Endothelial cell of umbilical vein (primary cell): ENCODE measurements at regions not wholly inside any gene's neighbourhood (a gene's known extent, or its start where the extent isn't known, plus 50 kb on each side); places are given as distances from the start of the nearest gene placed in this dataset.

Source experiments
- CTCF ChIP-seq, 2 donors: IDR thresholded peaks; 1 replicate in 1 of 2; 2 replicates in 1 of 2; pipeline ENCODE4 v1.5.1; 2011; ENCODE audit warnings: low read length in 2 of 2, mild to moderate bottlenecking in 2 of 2, moderate library complexity in 2 of 2, control low read depth in 1 of 2, inconsistent platforms in 1 of 2, low read depth in 1 of 2; ENCODE audit not compliant: insufficient read depth in 1 of 2; ENCODE audit errors: extremely low read depth in 1 of 2
- EZH2 ChIP-seq: IDR thresholded peaks from 2 replicates; pipeline ENCODE4 v1.6.1; 2012; ENCODE audit warnings: borderline replicate concordance, low read depth, mild to moderate bottlenecking, moderate library complexity, low read length, inconsistent platforms; ENCODE audit not compliant: severe bottlenecking
- JUN ChIP-seq: IDR thresholded peaks from 2 replicates; pipeline ENCODE4 v1.6.1; 2011; ENCODE audit warnings: borderline replicate concordance, low read depth; ENCODE audit not compliant: insufficient read length, insufficient read depth
- MAX ChIP-seq: IDR thresholded peaks from 2 replicates; pipeline ENCODE4 v1.6.1; 2011; ENCODE audit not compliant: insufficient read depth, insufficient read length
- POLR2A ChIP-seq: IDR thresholded peaks from 2 replicates; pipeline ENCODE4 v1.6.1; 2012; ENCODE audit warnings: low read depth, mild to moderate bottlenecking, control low read depth, low read length
- POLR2AphosphoS5 ChIP-seq: IDR thresholded peaks from 2 replicates; pipeline ENCODE4 v1.6.1; 2012; ENCODE audit warnings: low read depth, mild to moderate bottlenecking, control low read depth, low read length, moderate library complexity; ENCODE audit not compliant: insufficient read depth

- TF ChIP-seq CTCF (IDR thresholded peaks at IDR 0.05; ENCODE audit: extremely low read depth in 1 of 2, insufficient read depth in 1 of 2, low read depth in 1 of 2, low read length in 2 of 2): no peak
- no peak for TF ChIP-seq MAX
- TF ChIP-seq JUN: no peak
- TF ChIP-seq POLR2AphosphoS5: no peak
- TF ChIP-seq EZH2: no peak
- no peak for TF ChIP-seq POLR2A
Observed at GRCh38 chr7:46832136-46832535, 749.8 kb downstream of the TNS3 start.
